HG02870 (cell line): ENCODE measurements at regions not wholly inside any gene's neighbourhood (a gene's known extent, or its start where the extent isn't known, plus 50 kb on each side); places are given as distances from the start of the nearest gene placed in this dataset.
"Not testable (repeated sequence)": the region's sequence is repeated elsewhere in the genome, so short reads cannot be mapped to it uniquely, and the experiment has no call there.

Experiments
- ATAC-seq: cut with Tn5 transposase; IDR thresholded peaks from one replicate; pipeline ENCODE4 v1.9.1; 2021; ENCODE audit warnings: mild to moderate bottlenecking, moderate library complexity; ENCODE audit not compliant: unreplicated experiment

DNA sequence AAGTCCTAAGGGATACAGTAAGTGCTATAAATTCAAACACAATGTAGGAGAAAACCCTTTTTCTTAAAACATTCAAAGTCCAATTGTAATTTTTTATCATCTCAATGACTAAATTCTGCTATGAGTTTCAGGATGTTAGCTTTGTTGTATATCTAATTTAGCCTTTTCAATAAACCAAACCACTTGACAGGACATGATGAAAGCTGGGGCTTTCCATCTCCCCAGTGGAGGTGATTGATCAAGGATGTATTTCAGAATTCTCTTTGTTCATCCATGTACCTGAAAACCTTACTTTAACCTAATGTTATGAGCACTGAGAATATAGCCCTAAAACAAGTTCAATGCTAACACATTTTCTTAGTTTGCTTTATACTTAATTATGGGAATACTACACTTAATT lies 639.0 kb upstream of the ITGA1 start:
- ATAC-seq: no peak

- no peak for ATAC-seq
Observed at GRCh38 chr5:52150501-52150900, 637.2 kb upstream of the ITGA1 start.

GRCh38 chr5:52156809-52157208 lies 630.9 kb upstream of the ITGA1 start:
- not testable (repeated sequence) for ATAC-seq

GRCh38 chr5:52165806-52166205 lies 621.9 kb upstream of the ITGA1 start:
- not testable (repeated sequence) for ATAC-seq

GRCh38 chr5:52173133-52173532 lies 614.6 kb upstream of the ITGA1 start:
- no peak for ATAC-seq

GRCh38 chr5:52177193-52177592 lies 610.5 kb upstream of the ITGA1 start:
- no peak for ATAC-seq

- no peak for ATAC-seq
Observed at GRCh38 chr5:52181403-52181802, 606.3 kb upstream of the ITGA1 start.

DNA sequence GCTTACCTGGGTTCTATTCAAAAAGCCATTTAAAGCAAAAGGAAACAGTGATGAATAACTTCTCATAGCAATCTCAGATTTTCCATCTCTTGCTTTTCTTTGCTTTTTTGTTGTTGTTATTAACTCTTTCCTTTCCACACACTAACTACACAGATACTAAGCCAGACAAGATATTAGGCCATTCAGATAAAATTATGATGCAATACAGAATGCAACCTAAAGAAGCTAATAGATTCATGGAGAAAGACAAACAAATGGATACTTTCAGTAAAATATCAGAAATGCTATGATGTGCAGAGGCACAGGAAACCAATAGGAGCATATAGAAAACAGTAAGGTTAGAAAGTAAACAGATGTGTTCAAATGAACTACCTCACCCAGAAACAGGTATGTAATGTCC lies 597.0 kb upstream of the ITGA1 start:
- no peak for ATAC-seq

- no peak for ATAC-seq
Observed at GRCh38 chr5:52199833-52200232, 587.9 kb upstream of the ITGA1 start.

DNA sequence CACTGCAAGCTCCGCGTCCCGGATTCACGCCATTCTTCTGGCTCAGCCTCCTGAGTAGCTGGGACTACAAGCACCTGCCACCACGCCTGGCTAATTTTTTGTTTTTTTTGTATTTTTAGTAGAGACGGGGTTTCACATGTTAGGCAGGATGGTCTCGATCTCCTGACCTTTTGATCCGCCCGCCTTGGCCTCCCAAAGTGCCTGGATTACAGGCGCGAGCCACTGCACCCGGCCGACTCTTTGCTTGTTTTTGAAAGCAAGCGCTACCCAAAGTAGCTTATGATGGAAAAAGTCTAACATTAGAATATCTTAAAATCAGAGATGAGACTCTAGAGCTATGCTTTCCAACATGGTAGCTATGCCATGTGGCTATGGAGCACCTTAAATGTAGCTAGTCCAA lies 585.5 kb upstream of the ITGA1 start:
- ATAC-seq: no peak

- ATAC-seq: no peak
Observed at GRCh38 chr5:52204310-52204709, 583.4 kb upstream of the ITGA1 start.
